Lower leg skin (tissue), 3 donors: ENCODE measurements at regions not wholly inside any gene's neighbourhood (a gene's known extent, or its start where the extent isn't known, plus 50 kb on each side); places are given as distances from the start of the nearest gene placed in this dataset.

ENCODE experiments used
- CTCF ChIP-seq, 3 donors: fragments of 450-650 bp; IDR thresholded peaks; one replicate each; pipeline ENCODE4 v1.5.1; 2016; ENCODE audit warnings: antibody characterized with exemption in 3 of 3, mild to moderate bottlenecking in 3 of 3, moderate library complexity in 2 of 3
- POLR2A ChIP-seq, 2 donors: fragments of 450-650 bp; IDR thresholded peaks; one replicate each; pipeline ENCODE4 v1.6.1; 2016 to 2017; ENCODE audit warnings: antibody characterized with exemption in 2 of 2, mild to moderate bottlenecking in 1 of 2, moderate library complexity in 1 of 2

- TF ChIP-seq POLR2A (IDR thresholded peaks at IDR 0.05) (no peak), CTCF (IDR thresholded peaks at IDR 0.05) (no peak)
These were observed 2302.5 kb downstream of the ARAP2 start for GRCh38 chr4:33941854-33942253.
